MG63 (cell line): ENCODE measurements at regions not wholly inside any gene's neighbourhood (a gene's known extent, or its start where the extent isn't known, plus 50 kb on each side); places are given as distances from the start of the nearest gene placed in this dataset.
"Not testable (repeated sequence)": the region's sequence is repeated elsewhere in the genome, so short reads cannot be mapped to it uniquely, and the experiment has no call there.

ENCODE experiments used
- DNase-seq: peaks from one replicate; pipeline ENCODE4 v3.0.0-alpha.2; 2020
- H3K27me3 ChIP-seq: fragments of 250-450 bp; sonication (Bioruptor Pico); 2 replicates; pipeline ENCODE4 v1.5.1; 2020; ENCODE audit warnings: mild to moderate bottlenecking, moderate library complexity
- H3K36me3 ChIP-seq: fragments of 250-450 bp; sonication (Bioruptor Pico); 2 replicates; pipeline ENCODE4 v1.5.1; 2020; ENCODE audit warnings: mild to moderate bottlenecking, moderate library complexity
- H3K4me3 ChIP-seq: fragments of 250-450 bp; sonication (Bioruptor Pico); 2 replicates; pipeline ENCODE4 v1.5.1; 2020; ENCODE audit warnings: mild to moderate bottlenecking, moderate library complexity
- H3K9me3 ChIP-seq: fragments of 250-450 bp; sonication (Bioruptor Pico); 2 replicates; pipeline ENCODE4 v1.5.1; 2020; ENCODE audit warnings: mild to moderate bottlenecking, moderate library complexity

DNA sequence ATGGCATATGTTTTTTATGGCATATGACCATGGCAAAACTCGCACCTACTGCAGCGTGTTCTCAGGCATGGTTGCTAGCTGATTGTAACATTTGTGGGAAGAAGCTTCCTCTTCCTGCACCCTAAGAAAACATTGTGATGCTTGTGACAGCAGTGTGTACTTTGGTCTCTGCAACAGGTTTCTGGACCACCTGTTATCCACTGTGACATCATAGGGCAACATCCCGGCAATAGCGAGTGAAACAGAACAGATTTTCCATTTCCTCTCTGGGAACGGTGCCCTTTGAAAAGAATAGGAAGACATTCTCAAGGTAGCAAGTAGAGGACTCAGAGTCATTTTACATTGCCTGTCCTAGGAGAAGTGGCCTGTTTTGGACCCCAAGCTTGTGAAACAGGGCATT is 135.4 kb upstream of the TRHDE start:
- no peaks in the 10 kb centered on the region for H3K27me3 ChIP-seq
- H3K36me3 ChIP-seq = no peaks in the 10 kb centered on the region
- H3K4me3 ChIP-seq = no peak overlapping the region
- no peaks in the 10 kb centered on the region for H3K9me3 ChIP-seq
- no peak for DNase-seq

DNA sequence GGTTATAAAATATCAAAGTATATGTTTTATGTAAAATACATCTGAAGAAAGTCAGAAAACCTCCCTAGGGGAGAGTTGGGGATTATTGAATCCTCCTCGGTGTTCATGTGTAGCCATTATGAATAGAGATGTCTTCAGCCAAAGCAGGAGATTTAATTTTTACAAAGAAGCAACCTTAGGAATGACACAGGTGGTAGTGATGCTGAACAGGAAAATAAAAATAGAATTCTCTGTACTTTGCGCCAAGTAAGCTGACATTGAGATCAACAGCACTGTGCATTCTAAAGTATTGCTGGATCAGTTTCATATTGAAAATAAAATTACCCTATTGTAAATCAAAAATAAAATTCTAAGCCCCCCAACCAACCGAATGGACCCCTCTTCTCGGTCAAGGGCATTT is 132.8 kb upstream of the TRHDE start:
- Histone ChIP-seq H3K9me3 (no peaks in the 10 kb centered on the region), H3K27me3 (no peaks in the 10 kb centered on the region), H3K4me3 (no peak overlapping the region), H3K36me3 (no peaks in the 10 kb centered on the region)
- DNase-seq = no peak

DNA sequence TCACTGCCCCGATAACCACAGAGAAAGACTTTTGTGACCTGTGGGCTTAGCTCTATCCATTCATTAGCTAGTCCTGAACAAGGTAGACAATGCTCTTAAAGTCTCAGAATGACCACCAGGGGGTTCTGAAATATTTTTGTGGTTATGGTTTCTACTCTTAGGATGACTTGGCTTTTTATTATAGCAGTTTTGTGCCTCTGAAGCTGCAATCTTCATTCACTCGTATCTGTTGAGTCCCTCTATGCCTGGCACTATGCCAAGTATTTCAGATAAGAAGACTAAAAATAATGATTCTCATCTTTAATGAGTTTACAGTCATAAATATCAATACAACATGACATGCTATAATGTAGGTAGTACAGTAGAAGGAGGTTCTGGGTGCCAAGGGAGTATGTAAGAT is 130.8 kb upstream of the TRHDE start:
- Histone ChIP-seq H3K27me3 (no peaks in the 10 kb centered on the region), H3K36me3 (no peaks in the 10 kb centered on the region), H3K9me3 (0 out of 2 replicates have a peak, but pooled peaks cover 3% of the 10 kb centered on the region), H3K4me3 (no peak overlapping the region)
- no peak for DNase-seq

DNA sequence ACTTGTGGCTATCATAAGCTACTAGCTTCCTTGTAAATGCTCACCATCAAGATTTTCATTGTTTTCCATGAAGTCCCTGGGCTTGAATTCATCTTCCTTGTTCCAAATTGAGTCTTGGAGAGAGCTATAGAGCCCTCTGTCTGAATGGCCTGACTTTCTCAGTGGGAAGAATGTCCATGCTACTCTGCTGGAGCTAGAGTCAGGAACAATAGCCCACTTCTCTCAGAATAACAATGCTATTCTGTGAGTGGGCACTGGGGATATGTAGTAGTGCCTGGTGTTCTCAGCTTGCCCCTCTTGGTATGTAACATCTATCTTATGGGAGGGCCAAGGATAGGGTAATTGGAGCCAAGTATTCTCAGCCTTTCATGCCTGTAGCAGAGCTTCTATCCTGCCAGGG is 127.6 kb upstream of the TRHDE start:
- no peak for DNase-seq
- 0 out of 2 replicates have a peak, but pooled peaks cover 3% of the 10 kb centered on the region for H3K9me3 ChIP-seq
- H3K36me3 ChIP-seq = no peaks in the 10 kb centered on the region
- H3K4me3 ChIP-seq = no peak overlapping the region
- H3K27me3 ChIP-seq = no peaks in the 10 kb centered on the region

DNA sequence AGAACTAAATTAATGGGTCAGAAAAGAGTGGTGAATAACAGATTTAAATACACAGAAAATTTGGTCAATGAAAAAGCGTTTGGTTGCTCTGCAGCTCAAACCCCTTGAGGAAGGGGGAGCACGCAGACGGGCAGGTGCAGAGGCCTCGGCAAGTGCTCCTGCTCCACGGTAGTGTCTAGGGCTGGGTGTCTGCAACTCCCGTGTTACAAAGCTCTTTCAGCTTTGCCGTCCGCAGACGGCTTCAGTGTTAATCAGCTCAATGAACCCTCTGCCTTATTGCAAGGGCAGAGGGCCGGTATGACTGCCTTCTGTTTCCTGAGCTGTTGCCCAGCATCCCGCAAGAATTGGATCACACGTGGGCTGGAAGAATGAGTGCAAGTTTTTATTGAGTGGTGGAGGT is 125.7 kb upstream of the TRHDE start:
- Histone ChIP-seq H3K27me3 (no peaks in the 10 kb centered on the region), H3K9me3 (0 out of 2 replicates have a peak, but pooled peaks cover 3% of the 10 kb centered on the region), H3K36me3 (no peaks in the 10 kb centered on the region), H3K4me3 (no peak overlapping the region)
- DNase-seq = no peak

DNA sequence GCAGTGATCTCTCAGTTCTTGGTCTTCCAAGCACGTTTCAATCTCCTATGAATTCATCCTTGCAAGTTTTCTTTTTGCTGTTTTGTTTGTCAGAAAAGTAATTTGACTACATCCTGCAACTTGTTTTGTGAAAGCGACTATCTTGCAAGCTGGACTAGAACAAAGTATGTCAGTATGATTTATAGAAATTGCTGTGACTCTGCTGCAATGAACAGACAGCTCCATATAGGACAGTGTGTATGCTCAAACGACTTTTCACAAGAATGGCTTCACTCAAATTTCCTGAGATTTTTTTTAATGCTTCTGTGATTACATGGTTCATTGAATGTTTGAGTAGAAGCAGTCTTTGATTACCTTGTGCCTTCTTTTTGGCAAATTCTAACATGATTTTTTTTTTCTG is 123.5 kb upstream of the TRHDE start:
- no peaks in the 10 kb centered on the region for H3K36me3 ChIP-seq
- no peaks in the 10 kb centered on the region for H3K27me3 ChIP-seq
- 0 out of 2 replicates have a peak, but pooled peaks cover 3% of the 10 kb centered on the region for H3K9me3 ChIP-seq
- no peak for DNase-seq
- no peak overlapping the region for H3K4me3 ChIP-seq

DNA sequence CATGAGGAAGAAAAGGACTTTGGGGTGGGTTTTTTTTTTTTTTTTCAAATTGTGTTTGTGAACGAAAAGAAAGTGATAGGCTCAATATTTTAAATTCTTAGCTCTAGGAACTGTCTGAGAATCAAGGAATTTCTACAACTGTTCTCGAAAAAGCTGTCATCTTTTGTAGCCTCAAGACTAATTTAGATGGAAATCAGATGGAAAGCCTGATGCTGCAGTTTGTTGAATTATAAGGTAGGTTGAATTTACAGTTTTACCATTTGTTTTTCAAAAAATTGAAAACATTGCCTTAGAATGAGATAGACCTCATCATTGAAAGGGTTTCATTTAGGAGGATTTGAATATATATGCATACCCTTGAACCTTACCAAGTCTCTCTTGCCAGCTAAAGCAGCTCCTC is 109.3 kb upstream of the TRHDE start:
- no peak overlapping the region for H3K4me3 ChIP-seq
- DNase-seq = no peak
- no peaks in the 10 kb centered on the region for H3K9me3 ChIP-seq
- H3K27me3 ChIP-seq = no peaks in the 10 kb centered on the region
- no peaks in the 10 kb centered on the region for H3K36me3 ChIP-seq

DNA sequence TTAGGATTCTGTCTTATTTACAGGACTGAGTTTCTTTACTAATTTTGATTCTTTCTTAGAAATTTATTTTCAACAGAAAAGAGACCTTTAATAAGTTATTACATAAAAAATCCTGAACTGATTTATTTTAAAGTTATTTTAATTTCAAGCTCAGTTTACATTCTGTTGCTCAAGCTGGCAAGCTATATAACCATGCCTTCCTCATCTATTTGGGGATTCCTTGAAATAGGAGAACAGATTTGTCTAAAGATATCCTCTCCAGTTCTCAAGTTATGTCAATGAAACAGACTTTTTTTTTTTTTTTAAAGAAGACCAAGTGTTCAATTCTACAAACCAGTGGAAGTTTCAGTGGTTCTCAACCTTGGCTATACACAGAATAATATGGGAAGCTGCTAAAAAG is 103.3 kb upstream of the TRHDE start:
- H3K36me3 ChIP-seq = no peaks in the 10 kb centered on the region
- H3K9me3 ChIP-seq = no peaks in the 10 kb centered on the region
- no peaks in the 10 kb centered on the region for H3K27me3 ChIP-seq
- DNase-seq = no peak
- H3K4me3 ChIP-seq = no peak overlapping the region

DNA sequence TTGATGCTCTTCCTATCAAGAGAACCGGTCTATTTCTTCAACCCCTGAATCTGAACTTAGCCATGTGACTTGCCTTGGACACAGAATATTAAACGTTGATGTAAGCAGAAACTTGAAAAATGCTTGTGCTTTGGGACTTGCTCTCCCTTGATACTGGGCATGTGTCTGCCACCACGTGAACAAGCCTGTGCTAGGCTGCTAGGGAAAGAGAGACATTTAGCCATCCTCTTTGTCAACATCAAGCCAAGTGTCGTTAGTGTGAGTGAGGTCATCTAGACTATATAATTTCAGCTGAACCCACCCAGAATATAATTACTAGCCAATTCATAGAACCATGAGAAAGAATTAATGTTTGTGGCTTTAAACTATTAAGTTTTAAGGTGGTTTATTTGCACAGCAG is 98.2 kb upstream of the TRHDE start:
- no peak for DNase-seq
- H3K4me3 ChIP-seq = no peak overlapping the region
- no peaks in the 10 kb centered on the region for H3K9me3 ChIP-seq
- H3K27me3 ChIP-seq = no peaks in the 10 kb centered on the region
- H3K36me3 ChIP-seq = no peaks in the 10 kb centered on the region

DNA sequence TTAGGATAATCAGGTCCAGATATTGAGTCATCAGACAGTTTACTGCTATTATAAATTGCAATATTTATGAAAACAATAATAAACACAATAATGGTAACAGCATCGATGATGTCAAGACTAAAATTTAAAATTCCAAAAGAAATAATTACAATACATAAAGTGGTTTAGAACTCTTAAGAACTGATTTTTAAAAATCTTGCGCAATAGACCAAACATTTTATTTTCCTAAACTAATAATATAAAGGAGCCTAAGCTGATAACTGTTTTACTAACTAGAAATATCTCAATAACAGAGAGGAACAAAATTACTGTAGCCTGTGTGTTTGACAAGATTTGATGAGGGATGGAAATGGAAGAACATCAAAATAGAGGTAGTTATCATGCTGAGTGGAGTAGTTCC is 93.9 kb upstream of the TRHDE start:
- DNase-seq = no peak
- Histone ChIP-seq H3K36me3 (no peaks in the 10 kb centered on the region), H3K4me3 (no peak overlapping the region), H3K27me3 (no peaks in the 10 kb centered on the region), H3K9me3 (no peaks in the 10 kb centered on the region)

DNA sequence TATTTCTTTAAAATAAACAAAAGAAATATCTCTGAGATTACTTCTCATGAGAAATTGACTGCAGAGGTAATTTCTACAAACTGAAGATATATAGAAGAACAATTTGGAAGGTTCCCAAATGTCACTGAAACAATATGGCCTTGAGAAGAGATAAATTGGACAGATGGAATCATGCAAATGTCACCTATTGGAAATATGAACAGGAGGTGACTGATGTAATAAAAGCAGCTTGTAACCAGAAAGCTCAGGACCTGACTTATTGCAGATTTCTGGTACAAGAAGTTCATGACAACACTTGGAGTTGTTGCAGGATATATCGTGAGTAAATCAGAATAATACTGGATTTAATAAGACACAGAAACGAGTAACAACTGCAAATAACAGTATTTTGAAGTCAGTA is 93.3 kb upstream of the TRHDE start:
- no peak for DNase-seq
- H3K27me3 ChIP-seq = no peaks in the 10 kb centered on the region
- no peaks in the 10 kb centered on the region for H3K36me3 ChIP-seq
- H3K9me3 ChIP-seq = no peaks in the 10 kb centered on the region
- no peak overlapping the region for H3K4me3 ChIP-seq

DNA sequence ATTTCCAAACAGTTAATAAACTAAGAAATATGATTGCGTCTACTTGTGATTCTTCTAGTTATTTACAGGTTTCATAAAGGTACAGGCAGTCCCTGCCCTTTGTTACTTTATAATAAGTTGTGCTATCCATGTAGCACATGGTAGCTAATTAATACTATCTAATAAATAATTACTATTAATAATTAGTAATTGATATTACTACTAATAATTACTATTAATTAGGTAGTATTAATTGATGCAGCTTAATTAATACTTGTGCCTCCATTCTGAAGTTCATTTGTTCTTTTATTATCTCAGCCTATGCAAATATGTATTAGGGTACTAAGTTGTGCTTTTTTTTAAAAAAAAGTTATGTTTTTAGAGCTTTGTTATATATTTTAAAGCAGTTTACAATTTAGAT is 92.3 kb upstream of the TRHDE start:
- no peak for DNase-seq
- H3K4me3 ChIP-seq = no peak overlapping the region
- H3K9me3 ChIP-seq = no peaks in the 10 kb centered on the region
- no peaks in the 10 kb centered on the region for H3K36me3 ChIP-seq
- no peaks in the 10 kb centered on the region for H3K27me3 ChIP-seq

DNA sequence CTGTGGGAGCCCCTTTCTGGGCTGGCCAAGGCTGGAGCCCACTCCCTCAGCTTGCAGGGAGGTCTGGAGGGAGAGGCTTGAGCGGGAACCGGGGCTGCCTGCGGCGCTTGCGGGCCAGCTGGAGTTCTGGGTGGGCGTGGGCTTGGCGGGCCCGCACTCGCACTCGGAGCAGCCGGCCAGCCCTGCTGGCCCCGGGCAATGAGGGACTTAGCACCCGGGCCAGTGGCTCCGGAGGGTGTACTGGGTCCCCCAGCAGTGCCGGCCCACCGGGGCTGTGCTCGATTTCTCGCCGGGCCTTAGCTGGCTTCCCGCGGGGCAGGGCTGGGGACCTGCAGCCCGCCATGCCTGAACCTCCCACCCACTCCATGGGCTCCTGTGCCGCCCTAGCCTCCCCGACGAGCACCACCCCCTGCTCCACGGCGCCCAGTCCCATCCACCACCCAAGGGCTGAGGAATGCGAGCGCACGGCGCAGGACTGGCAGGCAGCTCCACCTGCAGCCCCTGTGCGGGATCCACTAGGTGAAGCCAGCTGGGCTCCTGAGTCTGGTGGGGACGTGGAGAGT is 87.1 kb upstream of the TRHDE start:
- H3K9me3 ChIP-seq, H3K4me3 ChIP-seq, DNase-seq, H3K36me3 ChIP-seq, H3K27me3 ChIP-seq: not testable (repeated sequence)

DNA sequence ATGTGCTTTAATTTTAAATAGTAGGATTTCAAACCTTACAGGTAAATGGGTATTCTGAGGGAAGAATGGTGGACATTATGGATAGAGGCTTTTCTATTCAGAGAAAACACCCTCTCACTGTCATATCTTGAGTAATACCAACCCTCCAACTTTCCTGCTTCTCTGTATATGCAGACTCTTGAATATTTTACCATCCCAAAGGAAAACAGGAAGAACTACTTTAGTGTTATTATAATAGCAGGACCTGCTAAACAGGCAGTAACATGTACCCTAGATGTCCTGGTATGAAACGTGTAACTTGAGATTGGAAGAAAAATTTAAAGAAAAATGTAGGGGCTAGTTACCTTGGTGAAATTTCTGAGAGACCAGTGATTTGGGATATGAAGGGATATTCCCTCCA is 82.9 kb upstream of the TRHDE start:
- no peak for DNase-seq
- Histone ChIP-seq H3K36me3 (no peaks in the 10 kb centered on the region), H3K27me3 (no peaks in the 10 kb centered on the region), H3K9me3 (no peaks in the 10 kb centered on the region), H3K4me3 (no peak overlapping the region)

DNA sequence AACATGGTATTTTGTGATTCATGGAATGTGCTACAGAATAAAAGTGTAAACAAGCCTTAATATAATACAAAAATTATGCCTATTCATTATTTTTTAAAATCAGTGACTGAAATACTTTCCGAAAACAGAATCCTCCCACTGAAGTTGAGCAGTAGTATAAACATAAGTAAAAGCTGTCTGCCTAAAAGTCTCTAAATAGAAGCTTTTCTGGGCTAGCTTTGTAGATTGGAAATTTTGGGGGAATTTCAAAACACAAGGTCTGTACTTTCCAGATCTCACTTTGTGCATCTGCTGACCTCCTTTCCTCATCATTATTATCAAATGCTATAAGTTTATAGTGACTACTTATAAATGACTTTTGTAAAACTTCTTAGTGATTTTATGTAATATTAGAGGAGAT is 80.4 kb upstream of the TRHDE start:
- no peaks in the 10 kb centered on the region for H3K27me3 ChIP-seq
- H3K9me3 ChIP-seq = no peaks in the 10 kb centered on the region; the same call in 1 of the 2 replicates
- H3K36me3 ChIP-seq = no peaks in the 10 kb centered on the region
- H3K4me3 ChIP-seq = no peak overlapping the region
- no peak for DNase-seq

DNA sequence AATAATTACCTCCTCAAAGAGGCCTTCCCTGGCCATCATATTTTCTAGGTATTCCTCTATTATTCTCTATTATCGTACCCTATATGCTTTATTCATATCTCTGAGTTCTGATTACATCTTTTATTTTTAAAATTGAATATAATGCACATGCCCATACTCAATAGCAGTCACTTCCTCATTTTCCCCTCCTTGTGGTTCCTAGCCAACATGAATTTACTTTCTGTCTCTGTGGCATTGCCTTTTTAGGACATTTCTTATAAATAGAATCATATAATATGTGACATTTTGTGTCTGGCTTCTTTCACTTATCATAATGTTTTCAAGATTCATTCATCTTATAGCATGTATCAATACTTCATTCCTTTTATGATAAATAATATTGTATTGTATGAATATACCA is 74.4 kb upstream of the TRHDE start:
- no peaks in the 10 kb centered on the region for H3K27me3 ChIP-seq
- no peak for DNase-seq
- no peaks in the 10 kb centered on the region; the same call in 1 of the 2 replicates for H3K9me3 ChIP-seq
- H3K36me3 ChIP-seq = no peaks in the 10 kb centered on the region
- no peak overlapping the region for H3K4me3 ChIP-seq

DNA sequence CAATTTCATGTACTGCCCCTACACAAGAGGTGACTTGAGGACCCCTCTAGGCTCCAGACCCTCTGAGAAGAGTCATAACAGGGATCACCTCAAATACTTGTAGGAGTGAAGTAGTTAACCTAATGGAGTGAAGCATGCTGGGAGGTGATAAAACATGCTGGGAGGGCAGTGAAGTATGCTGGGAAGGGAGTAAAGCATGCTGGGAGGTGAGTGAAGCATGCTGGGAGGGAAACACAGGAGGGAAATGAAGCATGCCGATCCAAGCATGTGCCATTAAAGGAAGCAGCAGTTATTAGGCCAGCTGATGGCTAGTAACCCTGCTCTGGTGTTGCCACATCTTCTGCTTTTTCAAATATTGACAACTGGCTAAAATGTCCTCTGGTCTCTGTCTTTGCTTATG is 70.7 kb upstream of the TRHDE start:
- H3K36me3 ChIP-seq = no peaks in the 10 kb centered on the region
- no peaks in the 10 kb centered on the region for H3K27me3 ChIP-seq
- no peak for DNase-seq
- H3K4me3 ChIP-seq = no peak overlapping the region
- no peaks in the 10 kb centered on the region for H3K9me3 ChIP-seq

DNA sequence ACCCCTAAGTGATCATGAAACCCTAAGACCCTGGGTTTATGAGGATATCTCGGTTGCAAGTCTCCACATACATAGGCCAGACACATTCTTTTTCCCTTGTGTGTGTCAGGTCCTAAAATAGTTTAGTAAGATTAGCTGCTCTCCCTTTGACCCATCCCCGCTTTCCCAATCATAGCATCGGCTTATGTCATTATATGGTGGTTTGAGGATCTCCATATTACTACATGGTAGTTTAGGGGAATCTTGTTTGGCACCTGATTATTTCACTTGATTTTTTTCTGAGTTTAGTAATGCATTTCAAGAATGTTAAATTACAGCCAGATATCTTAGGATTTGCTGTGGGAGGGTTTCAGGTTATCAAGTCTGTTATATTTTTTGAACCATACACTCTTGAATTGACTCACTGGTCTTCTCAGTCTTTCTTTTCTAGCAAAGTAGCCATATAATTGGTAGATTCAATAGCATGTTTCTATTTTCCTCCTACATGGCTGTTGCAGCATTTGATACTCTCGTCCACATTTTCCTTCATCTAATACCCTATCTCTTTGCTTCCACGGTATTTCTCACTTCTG is 68.3 kb upstream of the TRHDE start:
- Histone ChIP-seq H3K9me3 (no peaks in the 10 kb centered on the region), H3K4me3 (no peak overlapping the region), H3K36me3 (no peaks in the 10 kb centered on the region), H3K27me3 (no peaks in the 10 kb centered on the region)
- DNase-seq = no peak

DNA sequence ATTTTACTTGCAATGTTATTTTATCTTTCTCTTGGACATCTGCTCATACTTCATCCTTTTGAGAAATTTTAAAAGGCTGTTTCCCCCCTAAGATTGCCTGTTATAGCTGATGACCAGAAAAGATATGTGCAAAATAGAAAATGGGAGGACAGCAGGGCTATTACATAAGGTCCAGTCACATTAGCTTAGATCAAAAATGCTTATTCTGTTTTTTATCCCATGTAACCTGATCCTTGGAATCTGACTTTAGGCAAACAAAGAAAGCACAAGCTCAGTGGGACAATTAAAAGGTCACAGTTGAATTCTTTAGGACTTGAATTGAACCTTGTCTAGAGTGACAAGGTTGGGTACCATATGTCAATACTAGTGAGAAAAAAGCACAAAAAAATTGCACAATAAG is 65.1 kb upstream of the TRHDE start:
- no peak for DNase-seq
- H3K9me3 ChIP-seq = no peaks in the 10 kb centered on the region
- H3K36me3 ChIP-seq = no peaks in the 10 kb centered on the region
- H3K27me3 ChIP-seq = no peaks in the 10 kb centered on the region
- no peak overlapping the region for H3K4me3 ChIP-seq
